GM12892 (cell line): ENCODE measurements at regions not wholly inside any gene's neighbourhood (a gene's known extent, or its start where the extent isn't known, plus 50 kb on each side); places are given as distances from the start of the nearest gene placed in this dataset.

ENCODE experiments used
- POLR2A ChIP-seq: IDR thresholded peaks from 2 replicates; pipeline ENCODE4 v1.6.1; 2011; ENCODE audit warnings: low read depth, low read length, control low read depth
- POLR2AphosphoS5 ChIP-seq: IDR thresholded peaks from 2 replicates; pipeline ENCODE4 v1.6.1; 2011; ENCODE audit warnings: low read depth, low read length, control low read depth
- TAF1 ChIP-seq: IDR thresholded peaks from 2 replicates; pipeline ENCODE4 v1.6.1; 2011; ENCODE audit warnings: low read depth, mild to moderate bottlenecking, control low read depth, low read length, borderline replicate concordance

DNA sequence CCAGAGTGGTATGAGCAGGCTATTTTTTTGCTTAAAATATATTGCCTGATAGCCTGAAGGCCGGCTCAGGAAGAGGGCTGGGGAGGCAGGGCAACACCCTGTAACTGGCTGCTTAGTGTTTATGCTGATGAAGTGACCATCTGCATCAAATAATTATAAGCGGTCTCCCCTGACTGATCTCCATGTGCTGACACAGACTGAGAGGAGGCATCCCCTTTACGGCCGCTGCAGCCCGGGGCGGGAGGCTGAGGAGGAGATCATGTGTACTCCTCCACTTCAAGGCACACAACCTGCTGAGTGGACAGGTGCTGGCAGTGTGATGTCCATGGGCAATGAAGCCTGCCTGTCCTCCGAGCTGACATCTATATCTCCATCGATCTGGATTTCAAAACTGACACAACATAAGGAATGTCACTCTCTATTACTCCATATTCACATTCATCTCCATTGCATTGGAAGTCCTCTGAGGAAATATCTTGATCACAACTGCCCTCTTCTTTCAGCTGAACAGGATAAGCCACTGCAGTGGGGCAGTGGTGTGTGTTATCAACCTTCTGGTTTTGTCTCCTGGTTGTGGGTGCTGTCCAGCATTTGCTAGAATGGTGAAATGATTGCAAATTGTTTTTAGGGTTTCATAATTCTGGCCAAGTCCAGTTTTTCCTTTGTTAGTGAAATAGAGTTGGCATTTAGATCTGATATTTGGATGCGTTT is 143.5 kb downstream of the AQP4 start:
- TF ChIP-seq POLR2A (no peak), TAF1 (no peak), POLR2AphosphoS5 (no peak)
